ENCODE measurements at regions not wholly inside any gene's neighbourhood (a gene's known extent, or its start where the extent isn't known, plus 50 kb on each side); places are given as distances from the start of the nearest gene placed in this dataset.
"Not testable (repeated sequence)": the region's sequence is repeated elsewhere in the genome, so short reads cannot be mapped to it uniquely, and the experiment has no call there.

DNA sequence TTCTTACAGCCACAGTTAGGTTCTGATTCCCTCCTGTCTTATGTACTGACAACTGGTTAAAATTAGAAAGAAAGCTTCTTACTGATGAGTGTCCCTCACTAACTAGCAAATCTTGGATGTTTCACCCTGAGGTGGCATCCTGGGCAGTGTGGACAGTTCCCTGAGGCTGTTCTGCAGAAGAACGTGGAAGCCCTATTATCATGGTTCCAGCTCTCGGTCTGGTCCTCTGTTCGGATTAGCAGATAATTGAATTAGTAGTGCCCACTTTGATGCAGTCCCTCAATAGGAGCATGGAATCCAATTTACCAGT is 381.7 kb upstream of the NT5C1B start:
- POLR2A ChIA-PET, result no interaction called here
- peaks cover 0 to 4% (median 2%) of the 10 kb centered on the region in 3 donors for H3K36me3 Mint-ChIP-seq
- no peak overlapping the region for H3K4me3 Mint-ChIP-seq
- peaks cover 0 to 10% (median 0%) of the 10 kb centered on the region in 9 donors for H3K9me3 Mint-ChIP-seq
- H3K27me3 Mint-ChIP-seq, result no peaks in the 10 kb centered on the region
- no peak for DNase-seq
- peaks cover 0 to 2% (median 0%) of the 10 kb centered on the region in 4 donors for H3K4me1 Mint-ChIP-seq
- no peak for ATAC-seq
- no peak overlapping the region for H3K27ac Mint-ChIP-seq

- Mint-ChIP-seq H3K36me3 (peaks cover 0 to 17% (median 3%) of the 10 kb centered on the region in 3 donors), H3K9me3 (peaks cover 0 to 12% (median 7%) of the 10 kb centered on the region in 9 donors), H3K4me1 (peaks cover 0 to 3% (median 0%) of the 10 kb centered on the region in 4 donors), H3K27me3 (no peaks in the 10 kb centered on the region), H3K4me3 (no peak overlapping the region), H3K27ac (no peak overlapping the region)
- POLR2A ChIA-PET, result no interaction called here
- ATAC-seq (no peak), DNase-seq (no peak)
Measured at GRCh38 chr2:18966131-18966530, 376.8 kb upstream of the NT5C1B start.

DNA sequence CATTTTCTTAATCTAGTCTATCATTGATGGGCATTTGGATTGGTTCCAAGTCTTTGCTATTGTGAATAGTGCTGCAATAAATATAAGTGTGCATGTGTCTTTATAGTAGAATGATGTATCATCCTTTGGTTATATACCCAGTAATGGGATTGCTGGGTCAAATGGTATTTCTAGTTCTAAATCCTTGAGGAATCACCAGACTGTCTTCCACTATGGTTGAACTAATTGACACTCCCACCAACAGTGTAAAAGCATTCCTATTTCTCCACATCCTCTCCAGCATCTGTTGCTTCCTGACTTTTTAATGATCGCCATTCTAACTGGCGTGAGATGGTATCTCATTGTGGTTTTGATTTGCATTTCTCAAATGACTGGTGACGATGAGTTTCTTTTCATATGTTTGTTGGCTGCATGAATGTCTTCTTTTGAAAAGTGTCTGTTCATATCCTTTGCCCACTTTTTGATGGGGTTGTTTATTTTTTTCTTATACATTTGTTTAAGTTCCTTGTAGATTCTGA is 374.4 kb upstream of the NT5C1B start:
- H3K27me3 Mint-ChIP-seq, H3K4me1 Mint-ChIP-seq, POLR2A ChIA-PET, DNase-seq, ATAC-seq, H3K27ac Mint-ChIP-seq, H3K4me3 Mint-ChIP-seq: not testable (repeated sequence)
- H3K9me3 Mint-ChIP-seq, result peaks cover 0 to 12% (median 6%) of the 10 kb centered on the region in 9 donors
- H3K36me3 Mint-ChIP-seq, result peaks cover 7 to 27% (median 8%) of the 10 kb centered on the region in 3 donors

DNA sequence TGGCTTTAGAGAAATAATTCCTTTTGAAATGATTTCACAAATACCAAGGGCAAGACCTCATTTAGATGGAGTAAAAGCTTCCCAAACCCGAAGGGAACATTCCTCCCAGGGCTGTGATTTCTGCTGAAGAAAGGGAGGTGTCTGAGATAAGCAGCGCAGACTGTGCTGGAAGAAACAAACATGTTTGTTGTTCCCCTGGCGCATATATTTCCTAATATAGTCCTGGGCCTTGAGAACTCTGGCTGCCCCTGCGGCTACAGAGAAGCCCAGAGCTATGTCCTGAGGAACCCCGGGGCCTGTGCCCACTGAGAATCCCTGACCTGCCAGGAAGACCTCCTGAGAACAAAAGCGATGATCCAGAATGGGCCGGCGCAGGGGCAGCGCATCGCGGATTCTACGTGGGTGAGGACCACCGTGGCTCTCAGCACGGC is 372.6 kb upstream of the NT5C1B start:
- ATAC-seq (no peak), DNase-seq (no peak)
- H3K4me3 Mint-ChIP-seq, result no peak overlapping the region
- H3K9me3 Mint-ChIP-seq, result peaks cover 0 to 12% (median 2%) of the 10 kb centered on the region in 9 donors
- H3K27ac Mint-ChIP-seq, result no peak overlapping the region
- H3K4me1 Mint-ChIP-seq, result peaks cover 0 to 5% (median 0%) of the 10 kb centered on the region in 4 donors
- no peaks in the 10 kb centered on the region for H3K27me3 Mint-ChIP-seq
- POLR2A ChIA-PET, result no interaction called here
- peaks cover 7 to 27% (median 8%) of the 10 kb centered on the region in 3 donors for H3K36me3 Mint-ChIP-seq

DNA sequence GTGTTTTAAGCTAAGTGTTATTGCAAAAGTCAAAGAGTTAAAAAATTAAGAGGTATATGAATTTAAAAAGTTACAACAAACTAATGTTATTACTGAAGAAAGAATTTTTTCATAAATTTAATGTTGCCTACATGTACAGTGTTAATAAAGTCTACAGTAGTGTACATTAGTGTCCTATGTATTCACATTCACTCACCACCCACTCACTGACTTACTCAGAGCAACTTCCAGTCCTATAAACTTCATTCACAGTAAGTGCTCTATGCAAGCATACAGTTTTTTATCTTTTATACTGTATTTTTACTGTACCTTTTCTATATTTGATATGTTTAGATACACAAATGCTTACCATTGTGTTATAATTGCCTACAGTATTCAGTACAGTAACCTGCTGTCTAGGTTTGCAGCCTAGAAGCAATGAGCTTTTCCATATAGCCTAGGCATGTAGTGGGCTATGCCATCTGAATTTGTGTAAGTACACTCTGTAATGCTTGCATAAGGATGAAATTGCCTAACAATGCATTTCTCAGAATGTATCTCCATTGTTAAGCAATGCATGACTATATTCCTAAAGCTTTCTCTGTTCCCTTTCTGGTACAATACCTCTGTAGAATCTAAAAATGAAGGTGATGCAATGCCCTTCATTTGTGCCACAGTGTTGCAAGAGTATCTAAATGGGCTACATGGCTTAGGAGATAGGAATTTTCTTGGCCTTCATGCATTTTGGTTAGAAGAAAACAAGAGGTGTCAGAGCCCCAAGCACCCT is 370.8 kb upstream of the NT5C1B start:
- Mint-ChIP-seq H3K4me3 (no peak overlapping the region), H3K4me1 (peaks cover 0 to 2% (median 0%) of the 10 kb centered on the region in 4 donors), H3K27ac (no peak overlapping the region), H3K27me3 (no peaks in the 10 kb centered on the region), H3K9me3 (peaks cover 0 to 26% (median 5%) of the 10 kb centered on the region in 9 donors), H3K36me3 (peaks cover 10 to 36% (median 15%) of the 10 kb centered on the region in 3 donors)
- no peak for ATAC-seq
- DNase-seq, result no peak
- POLR2A ChIA-PET, result no interaction called here

GRCh38 chr2:18959200-18959599 is 369.8 kb upstream of the NT5C1B start:
- Mint-ChIP-seq H3K4me3 (no peak overlapping the region), H3K27ac (no peak overlapping the region), H3K9me3 (peaks cover 0 to 28% (median 3%) of the 10 kb centered on the region in 9 donors), H3K36me3 (peaks cover 12 to 41% (median 15%) of the 10 kb centered on the region in 3 donors), H3K4me1 (peaks cover 0 to 2% (median 0%) of the 10 kb centered on the region in 4 donors), H3K27me3 (no peaks in the 10 kb centered on the region)
- ATAC-seq (no peak), DNase-seq (no peak)
- POLR2A ChIA-PET, result no interaction called here

GRCh38 chr2:18957909-18958308 is 368.5 kb upstream of the NT5C1B start:
- H3K27ac Mint-ChIP-seq, result no peak overlapping the region
- POLR2A ChIA-PET, result no interaction called here
- H3K9me3 Mint-ChIP-seq, result peaks cover 0 to 21% (median 4%) of the 10 kb centered on the region in 9 donors
- no peak overlapping the region for H3K4me3 Mint-ChIP-seq
- peaks cover 0 to 2% (median 0%) of the 10 kb centered on the region in 4 donors for H3K4me1 Mint-ChIP-seq
- DNase-seq (no peak), ATAC-seq (no peak)
- H3K36me3 Mint-ChIP-seq, result peaks cover 12 to 40% (median 15%) of the 10 kb centered on the region in 3 donors
- H3K27me3 Mint-ChIP-seq, result no peaks in the 10 kb centered on the region

DNA sequence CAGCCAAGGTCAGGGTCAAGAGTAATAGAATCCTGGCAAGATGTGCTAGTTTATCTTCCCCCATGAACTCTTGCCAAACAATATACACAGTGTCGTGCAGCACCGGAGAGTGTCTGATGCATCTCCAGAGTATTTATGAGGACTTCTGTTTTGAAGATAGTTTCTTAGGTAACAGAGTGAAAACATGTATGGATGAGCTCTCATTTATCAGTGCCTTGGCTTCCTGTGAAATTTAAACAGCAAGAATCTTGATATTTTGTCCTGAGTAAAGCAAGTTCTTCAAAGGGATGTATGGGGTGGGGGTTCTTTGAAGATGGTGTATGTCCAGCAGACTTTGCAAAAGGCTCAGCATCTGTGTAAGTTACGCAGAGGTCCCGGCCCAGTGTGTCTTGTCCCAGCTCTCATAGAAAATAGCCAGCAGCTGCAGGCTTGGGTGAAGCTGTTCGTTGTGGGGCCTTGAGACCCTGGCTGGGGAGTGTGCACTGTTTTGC is 361.0 kb upstream of the NT5C1B start:
- Mint-ChIP-seq H3K36me3 (peaks cover 0 to 29% (median 2%) of the 10 kb centered on the region in 3 donors), H3K27me3 (no peaks in the 10 kb centered on the region), H3K4me1 (no peaks in the 10 kb centered on the region), H3K27ac (no peak overlapping the region), H3K4me3 (no peak overlapping the region), H3K9me3 (peaks cover 0 to 7% (median 2%) of the 10 kb centered on the region in 9 donors)
- POLR2A ChIA-PET, result no interaction called here
- DNase-seq, result no peak
- ATAC-seq, result no peak

GRCh38 chr2:18949871-18950270 is 360.5 kb upstream of the NT5C1B start:
- H3K27ac Mint-ChIP-seq, result no peak overlapping the region
- no peaks in the 10 kb centered on the region for H3K4me1 Mint-ChIP-seq
- peaks cover 0 to 26% (median 0%) of the 10 kb centered on the region in 3 donors for H3K36me3 Mint-ChIP-seq
- ATAC-seq (no peak), DNase-seq (no peak)
- peaks cover 0 to 3% (median 2%) of the 10 kb centered on the region in 9 donors for H3K9me3 Mint-ChIP-seq
- no peaks in the 10 kb centered on the region for H3K27me3 Mint-ChIP-seq
- no peak overlapping the region for H3K4me3 Mint-ChIP-seq
- POLR2A ChIA-PET, result no interaction called here

DNA sequence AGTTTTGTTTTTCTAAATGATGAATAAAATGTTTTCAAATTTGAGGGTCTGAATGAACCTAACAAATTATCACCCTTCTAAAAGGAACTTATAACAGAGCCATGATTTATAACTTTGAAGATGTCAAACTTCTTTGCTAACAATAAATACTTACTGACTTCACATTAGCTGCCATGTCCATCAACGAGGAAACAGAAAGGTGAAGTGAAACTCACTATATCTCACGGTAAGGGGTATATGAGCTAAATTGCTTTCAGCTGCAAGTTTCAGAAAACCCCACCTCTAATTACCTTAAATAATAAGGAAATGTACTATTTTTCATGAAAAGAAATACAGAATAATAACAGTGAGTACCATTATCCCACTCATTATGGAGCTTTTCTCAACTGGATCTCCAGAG is 350.8 kb upstream of the NT5C1B start:
- POLR2A ChIA-PET, result no interaction called here
- Mint-ChIP-seq H3K9me3 (no peaks in the 10 kb centered on the region), H3K4me3 (no peak overlapping the region), H3K27me3 (no peaks in the 10 kb centered on the region), H3K4me1 (peaks cover 0 to 4% (median 0%) of the 10 kb centered on the region in 4 donors), H3K36me3 (peaks cover 0 to 2% (median 0%) of the 10 kb centered on the region in 3 donors), H3K27ac (no peak overlapping the region)
- ATAC-seq, result no peak
- no peak for DNase-seq

DNA sequence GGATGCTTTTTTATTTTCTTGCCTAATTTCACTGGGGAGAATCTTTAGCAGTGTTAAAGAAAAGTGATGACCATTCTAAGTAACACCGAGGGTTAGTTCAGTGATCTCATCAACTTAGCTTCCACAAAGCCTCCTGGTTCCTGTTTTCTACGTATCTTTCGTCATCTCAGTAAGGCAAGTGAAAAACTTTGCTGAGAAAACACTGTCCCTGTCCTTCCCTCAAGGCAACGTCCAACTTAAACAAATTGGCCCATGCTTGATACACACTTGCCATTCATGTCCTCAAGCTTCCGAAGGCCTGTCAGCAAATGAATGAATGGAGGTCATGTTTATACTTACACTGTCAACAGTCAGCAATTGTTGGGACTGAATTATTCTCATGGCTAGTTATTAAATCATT is 350.4 kb upstream of the NT5C1B start:
- DNase-seq, H3K27me3 Mint-ChIP-seq, ATAC-seq, H3K4me1 Mint-ChIP-seq, POLR2A ChIA-PET, H3K27ac Mint-ChIP-seq, H3K36me3 Mint-ChIP-seq, H3K4me3 Mint-ChIP-seq, H3K9me3 Mint-ChIP-seq: not testable (repeated sequence)

GRCh38 chr2:18934886-18935285 is 345.5 kb upstream of the NT5C1B start:
- peaks cover 0 to 2% (median 0%) of the 10 kb centered on the region in 9 donors for H3K9me3 Mint-ChIP-seq
- no peaks in the 10 kb centered on the region for H3K27me3 Mint-ChIP-seq
- peaks cover 0 to 4% (median 3%) of the 10 kb centered on the region in 3 donors for H3K36me3 Mint-ChIP-seq
- no peak overlapping the region for H3K27ac Mint-ChIP-seq
- DNase-seq (no peak), ATAC-seq (no peak)
- H3K4me3 Mint-ChIP-seq, result no peak overlapping the region
- H3K4me1 Mint-ChIP-seq, result no peaks in the 10 kb centered on the region
- POLR2A ChIA-PET, result no interaction called here

DNA sequence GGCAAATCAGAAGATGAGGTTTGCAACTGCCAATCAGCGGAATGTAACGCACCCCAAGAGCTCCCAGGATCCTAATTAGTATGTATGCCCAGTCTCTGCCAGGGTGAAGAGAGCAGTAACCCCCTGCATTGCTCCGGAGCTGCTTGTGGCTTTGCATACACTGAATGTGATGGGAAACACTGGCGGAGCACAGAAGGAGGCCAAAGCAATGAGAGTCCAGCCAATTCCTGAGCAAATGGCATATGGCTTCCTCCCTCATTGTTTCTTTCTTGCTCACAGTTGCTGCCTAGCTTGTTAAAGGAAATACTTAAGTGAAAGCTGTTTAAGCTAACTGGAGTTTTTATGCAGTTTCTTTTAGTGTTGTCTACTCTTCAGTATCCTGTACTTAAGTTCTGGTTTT is 343.5 kb upstream of the NT5C1B start:
- H3K27me3 Mint-ChIP-seq, result no peaks in the 10 kb centered on the region
- DNase-seq, result no peak
- H3K9me3 Mint-ChIP-seq, result peaks cover 0 to 3% (median 0%) of the 10 kb centered on the region in 9 donors
- H3K36me3 Mint-ChIP-seq, result peaks cover 5 to 19% (median 9%) of the 10 kb centered on the region in 3 donors
- no peaks in the 10 kb centered on the region for H3K4me1 Mint-ChIP-seq
- ATAC-seq, result no peak
- H3K4me3 Mint-ChIP-seq, result no peak overlapping the region
- POLR2A ChIA-PET, result no interaction called here
- no peak overlapping the region for H3K27ac Mint-ChIP-seq

All from naive thymus-derived CD8-positive, alpha-beta T cell (primary cell).